ENCODE measurements at regions not wholly inside any gene's neighbourhood (a gene's known extent, or its start where the extent isn't known, plus 50 kb on each side); places are given as distances from the start of the nearest gene placed in this dataset.
"Not testable (repeated sequence)": the region's sequence is repeated elsewhere in the genome, so short reads cannot be mapped to it uniquely, and the experiment has no call there.

DNA sequence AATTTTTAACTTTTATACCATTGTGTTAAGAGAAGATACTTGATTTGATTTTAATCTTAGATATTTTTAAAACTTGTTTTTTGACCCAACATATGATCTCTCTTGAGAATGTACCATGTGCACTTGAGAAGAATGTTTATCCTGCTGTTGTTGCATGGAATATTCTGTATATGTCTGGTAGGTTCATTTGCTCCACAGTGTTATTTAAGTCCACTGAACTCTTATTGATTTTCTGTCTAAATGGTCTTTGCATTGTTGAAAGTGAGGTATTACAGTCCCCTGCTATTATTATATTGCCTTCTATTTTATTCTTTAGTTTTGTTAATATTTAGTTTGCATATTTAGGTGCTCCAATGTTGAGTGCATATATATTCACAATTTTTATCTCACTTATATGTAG lies 397.3 kb upstream of the CCDC179 start:
- no peak for DNase-seq

DNA sequence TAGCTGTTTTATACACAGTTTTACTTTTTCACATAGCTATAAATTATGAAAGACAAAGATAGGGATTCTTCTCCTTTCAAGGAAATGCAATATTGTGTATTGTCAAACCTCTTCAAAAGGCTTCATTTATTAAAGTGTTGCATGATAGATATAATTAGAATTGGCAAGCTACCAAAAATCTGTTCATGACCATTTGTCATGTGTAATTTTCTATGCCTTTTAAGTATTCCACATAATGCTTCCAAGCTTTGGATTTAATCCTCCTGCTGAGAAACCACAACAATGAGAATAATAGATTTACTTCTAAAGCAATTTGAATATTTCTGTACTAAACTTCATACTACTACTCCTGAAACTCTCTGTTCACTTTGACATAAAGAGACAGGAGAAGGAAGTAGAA lies 403.2 kb upstream of the CCDC179 start:
- DNase-seq, result no peak

GRCh38 chr11:23272095-23272494 lies 411.8 kb upstream of the CCDC179 start:
- no peak for DNase-seq

- DNase-seq, result no peak
These were observed 417.8 kb upstream of the CCDC179 start for GRCh38 chr11:23278121-23278520.

- DNase-seq, result no peak
These were observed 419.8 kb upstream of the CCDC179 start for GRCh38 chr11:23280088-23280487.

DNA sequence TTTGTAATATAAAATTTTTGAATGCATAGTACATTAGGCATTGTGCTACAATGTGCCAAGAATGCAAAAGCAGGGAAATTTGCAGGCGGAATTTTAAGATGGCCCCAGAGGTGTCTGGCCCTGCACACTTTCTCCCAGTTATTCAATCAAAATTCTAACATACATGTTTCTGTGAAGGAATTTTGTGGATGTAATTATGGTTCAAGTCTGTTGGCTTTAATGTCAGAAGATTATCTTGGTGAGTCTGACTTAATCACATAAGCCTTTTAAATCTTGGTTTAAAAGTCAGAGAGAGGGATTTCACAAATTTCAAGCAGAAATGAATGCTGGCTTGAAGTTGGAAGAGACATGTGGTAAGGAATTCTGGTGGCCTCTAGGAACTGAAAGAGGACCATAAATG lies 423.4 kb upstream of the CCDC179 start:
- DNase-seq, result no peak

GRCh38 chr11:23284631-23285030 lies 424.4 kb upstream of the CCDC179 start:
- DNase-seq, result no peak

GRCh38 chr11:23288003-23288783 lies 427.9 kb upstream of the CCDC179 start:
- DNase-seq, result no peak

- DNase-seq, result no peak
These were observed 435.0 kb upstream of the CCDC179 start for GRCh38 chr11:23295241-23295640.

DNA sequence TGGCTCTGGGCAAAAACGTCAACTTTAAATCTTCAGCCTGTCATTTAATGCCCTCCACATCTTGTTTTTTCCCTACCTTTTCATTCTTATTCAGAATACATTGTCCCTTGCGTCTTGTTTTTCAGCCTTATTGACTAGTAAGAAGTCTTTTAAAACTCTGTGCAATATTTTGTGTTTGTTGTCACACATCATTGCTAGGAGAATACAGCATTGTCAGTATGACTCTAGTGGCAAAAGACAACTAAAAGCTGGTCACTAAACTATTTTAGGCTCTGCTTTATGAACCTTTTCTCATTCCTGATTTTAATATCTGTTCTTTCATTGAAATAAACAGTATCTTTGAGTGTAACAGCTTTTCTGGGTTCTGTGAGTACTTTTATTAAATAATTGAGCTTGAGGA lies 447.8 kb upstream of the CCDC179 start:
- no peak for DNase-seq

DNA sequence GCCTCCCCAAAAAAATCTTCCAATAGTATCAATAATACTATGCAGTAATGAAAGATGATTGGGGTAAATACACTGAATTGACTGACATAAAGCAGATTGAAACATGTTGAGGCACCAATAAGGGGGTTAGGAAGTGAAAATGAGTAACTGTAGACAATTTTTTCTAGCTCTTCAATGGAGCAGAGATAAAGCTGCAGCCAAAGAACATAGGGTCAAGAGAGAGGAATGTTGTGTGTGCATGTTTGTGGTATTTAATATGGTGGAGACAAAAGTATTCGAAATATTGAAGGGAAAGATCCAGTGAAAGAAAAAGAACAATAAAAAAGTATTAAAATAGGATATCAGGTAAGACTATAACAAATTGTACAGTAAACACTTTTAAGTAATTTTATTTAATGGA lies 450.0 kb upstream of the CCDC179 start:
- no peak for DNase-seq

DNA sequence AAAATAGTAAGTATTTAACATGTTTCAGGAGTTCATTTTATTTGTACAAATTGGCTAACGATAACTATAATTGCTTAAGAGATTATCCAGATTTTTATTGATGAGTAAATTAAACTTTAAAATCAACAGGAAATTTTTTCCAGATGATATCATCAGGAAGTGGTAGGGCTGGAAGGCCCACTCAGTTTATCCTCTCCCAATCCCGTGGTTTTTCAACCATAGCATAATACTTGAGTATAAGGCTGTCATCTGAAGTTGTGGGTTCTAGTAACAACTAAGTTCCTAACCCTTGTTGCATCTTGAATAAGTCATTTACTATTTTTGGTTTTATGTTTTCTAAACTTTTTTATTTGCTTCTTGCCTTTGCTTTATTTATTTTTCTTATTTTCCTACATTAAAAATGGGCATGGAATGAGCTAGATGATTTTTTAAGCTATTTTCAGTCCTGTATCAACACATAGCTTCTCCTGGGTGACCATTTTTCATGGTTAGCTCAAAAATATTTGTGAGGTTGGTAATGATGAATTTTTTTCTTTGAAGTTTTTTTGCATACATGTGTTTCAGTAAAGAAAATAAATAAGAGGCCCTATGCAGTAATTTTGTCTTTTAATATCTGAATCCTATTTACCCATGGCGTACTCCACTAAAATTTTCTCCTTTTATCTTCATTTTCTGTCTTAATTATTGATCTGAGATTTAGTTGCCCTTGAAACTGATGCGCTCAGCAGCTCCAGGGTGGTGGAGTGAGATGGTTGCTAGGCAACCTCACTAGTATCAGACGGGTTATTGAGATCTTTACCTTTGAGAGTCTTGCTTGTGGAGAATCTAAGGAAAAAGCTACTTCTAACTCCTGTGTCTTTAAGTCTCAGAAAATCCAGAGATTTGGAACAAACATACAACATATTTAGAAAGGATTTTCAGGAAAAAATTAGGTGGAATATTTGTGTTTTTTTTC lies 452.0 kb upstream of the CCDC179 start:
- no peak for DNase-seq

- no peak for DNase-seq
These were observed 452.7 kb upstream of the CCDC179 start for GRCh38 chr11:23313001-23313400.

GRCh38 chr11:23314162-23314561 lies 453.9 kb upstream of the CCDC179 start:
- no peak for DNase-seq

DNA sequence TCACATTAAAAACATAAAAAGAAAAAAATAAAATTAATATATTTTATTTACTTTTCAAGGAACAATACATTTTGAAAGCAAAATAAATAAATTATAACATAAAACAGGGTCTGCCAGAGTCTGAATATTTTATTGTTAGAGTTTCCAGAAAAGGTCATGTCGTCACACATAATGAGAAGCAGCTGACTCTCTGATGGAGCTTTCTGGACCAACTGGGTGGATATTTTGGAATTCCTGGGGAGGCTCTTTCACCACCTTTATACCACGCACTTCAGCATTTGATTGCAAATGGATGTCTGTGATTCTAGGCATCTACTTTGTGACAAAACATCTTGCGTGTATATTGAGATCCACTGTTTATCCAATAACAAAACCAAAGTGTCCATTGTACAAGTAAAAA lies 455.0 kb upstream of the CCDC179 start:
- no peak for DNase-seq

GRCh38 chr11:23317816-23318215 lies 457.5 kb upstream of the CCDC179 start:
- no peak for DNase-seq

- no peak for DNase-seq
These were observed 458.4 kb upstream of the CCDC179 start for GRCh38 chr11:23318670-23319069.

DNA sequence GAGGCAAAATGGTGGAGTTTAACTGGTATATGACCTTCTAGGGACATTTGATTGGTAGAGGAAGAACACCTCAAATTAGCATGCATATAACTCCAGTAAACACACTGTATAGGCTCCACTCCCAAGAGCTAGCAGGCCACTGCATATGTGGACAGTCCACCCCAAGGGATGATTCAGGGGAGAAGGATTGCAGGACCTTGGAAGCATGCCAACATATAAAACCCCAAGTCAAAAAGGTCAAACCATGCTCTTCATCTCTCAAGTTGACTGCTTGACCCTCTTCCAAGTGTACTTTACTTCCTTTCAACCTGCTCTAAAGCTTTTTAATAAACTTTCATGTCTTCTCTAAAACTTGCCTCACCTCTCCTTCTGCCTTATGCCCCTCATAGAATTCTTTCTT lies 459.9 kb upstream of the CCDC179 start:
- no peak for DNase-seq

DNA sequence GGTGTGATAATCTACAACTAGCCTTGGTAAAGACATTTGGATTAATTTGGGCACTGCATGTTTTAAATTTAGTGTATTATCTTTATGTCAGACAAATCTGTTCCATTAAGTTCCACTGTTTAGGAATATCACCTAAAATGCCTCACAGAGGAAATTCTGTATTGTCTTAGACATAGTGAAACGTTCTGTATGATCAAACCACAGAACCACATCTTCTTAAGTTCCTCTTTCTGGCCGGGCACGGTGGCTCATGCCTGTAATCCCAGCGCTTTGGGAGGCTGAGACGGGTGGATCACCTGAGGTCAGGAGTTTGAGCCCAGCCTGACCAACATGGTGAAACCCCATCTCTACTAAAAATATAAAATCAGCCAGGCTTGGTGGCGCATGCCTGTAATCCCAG lies 475.3 kb upstream of the CCDC179 start:
- DNase-seq, result not testable (repeated sequence)

DNA sequence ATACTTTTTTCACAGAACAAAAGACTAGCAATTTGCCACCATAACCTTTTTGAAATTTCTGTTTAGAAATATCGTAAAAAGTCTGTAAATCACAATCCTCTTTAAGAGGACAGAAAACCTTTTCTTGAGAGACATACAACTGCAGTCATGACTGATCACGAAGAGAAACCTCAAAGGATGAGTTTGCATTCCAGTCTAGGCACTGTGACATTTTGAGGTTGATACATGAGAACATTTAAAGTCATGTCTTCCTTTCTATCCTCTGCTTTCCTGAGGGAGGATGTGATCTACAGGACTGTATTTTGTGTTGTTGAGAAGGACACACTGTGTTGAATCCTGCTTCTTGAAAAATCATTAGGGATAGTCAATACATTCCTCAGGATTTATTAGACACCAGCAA lies 476.7 kb upstream of the CCDC179 start:
- no peak for DNase-seq

GRCh38 chr11:23353611-23354010 lies 493.3 kb upstream of the CCDC179 start:
- no peak for DNase-seq

- no peak for DNase-seq
These were observed 499.0 kb upstream of the CCDC179 start for GRCh38 chr11:23359297-23359696.

DNA sequence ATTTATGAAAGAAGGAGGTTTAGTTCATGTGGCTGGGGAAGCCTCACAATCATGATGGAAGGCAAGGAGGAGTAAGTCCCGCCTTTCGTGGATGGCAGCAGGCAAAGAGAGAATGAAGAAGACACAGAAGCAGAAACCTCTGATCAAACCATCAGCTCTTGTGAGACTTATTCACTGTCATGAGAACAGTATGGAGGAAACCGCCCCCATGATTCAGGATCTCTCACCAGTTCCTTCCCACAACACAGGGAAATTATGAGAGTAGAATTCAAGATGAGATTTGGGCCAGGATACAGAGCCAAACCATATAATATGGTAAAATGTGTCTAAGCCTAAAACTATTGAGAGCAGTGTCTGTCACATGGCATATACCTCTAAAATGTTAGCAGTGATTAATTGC lies 503.8 kb upstream of the CCDC179 start:
- no peak for DNase-seq

Measured in NCI-H446 treated with DMSO at 0.1 percent for 48 hours (cell line).